Neural cell (in vitro differentiated cells): ENCODE measurements at regions not wholly inside any gene's neighbourhood (a gene's known extent, or its start where the extent isn't known, plus 50 kb on each side); places are given as distances from the start of the nearest gene placed in this dataset.

Source experiments
- H2AFZ ChIP-seq: fragments of 200-600, 300-800 bp; sonication (generic), shearing (Covaris generic); 2 replicates; pipeline ENCODE4 v1.6.0; 2014; ENCODE audit warnings: low read depth, mild to moderate bottlenecking, antibody characterized with exemption, low read length, moderate library complexity
- H3F3A ChIP-seq: fragments of 200-600 bp; shearing (Covaris generic); 2 replicates; pipeline ENCODE4 v1.6.1; 2016; ENCODE audit warnings: mild to moderate bottlenecking, moderate library complexity, mixed read lengths, antibody characterized with exemption, low read length; ENCODE audit not compliant: insufficient read depth, poor library complexity, severe bottlenecking
- H3K27ac ChIP-seq: fragments of 200-600, 300-800 bp; sonication (generic), shearing (Covaris generic); 2 replicates; pipeline ENCODE4 v1.5.1; 2014; ENCODE audit warnings: mild to moderate bottlenecking, low read length, moderate library complexity
- H3K27me3 ChIP-seq: fragments of 300-800, 200-600 bp; sonication (generic), shearing (Covaris generic); 2 replicates; pipeline ENCODE4 v1.6.0; 2014; ENCODE audit warnings: mild to moderate bottlenecking, low read depth, low read length, moderate library complexity; ENCODE audit not compliant: insufficient read depth
- H3K36me3 ChIP-seq: fragments of 300-800, 200-600 bp; sonication (generic), shearing (Covaris generic); 2 replicates; pipeline ENCODE4 v1.5.1; 2014; ENCODE audit warnings: mild to moderate bottlenecking, antibody characterized with exemption, low read length, moderate library complexity; ENCODE audit not compliant: insufficient read depth
- H3K4me2 ChIP-seq: fragments of 300-800, 200-600 bp; sonication (generic), shearing (Covaris generic); 2 replicates; pipeline ENCODE4 v1.6.0; 2014; ENCODE audit warnings: mild to moderate bottlenecking, low read length
- H3K4me3 ChIP-seq: fragments of 300-800, 200-600 bp; sonication (generic), shearing (Covaris generic); 2 replicates; pipeline ENCODE4 v1.5.1; 2014; ENCODE audit warnings: mild to moderate bottlenecking, low read length, moderate library complexity
- H3K79me2 ChIP-seq: fragments of 200-600 bp; shearing (Covaris generic); replicated peaks from 2 replicates; pipeline ENCODE4 v1.6.0; 2014; ENCODE audit warnings: mild to moderate bottlenecking, low read length, moderate library complexity; ENCODE audit not compliant: insufficient read depth
- H3K9ac ChIP-seq: fragments of 300-800, 200-600 bp; sonication (generic), shearing (Covaris generic); 2 replicates; pipeline ENCODE4 v1.6.1; 2016; ENCODE audit warnings: mild to moderate bottlenecking, low read length, mixed read lengths
- H3K9me2 ChIP-seq: fragments of 200-600 bp; shearing (Covaris generic); 2 replicates; pipeline ENCODE4 v1.6.1; 2016; ENCODE audit warnings: mild to moderate bottlenecking, low read length, mixed read lengths; ENCODE audit not compliant: insufficient read depth
- H3K9me3 ChIP-seq: fragments of 200-600, 300-800 bp; sonication (generic), shearing (Covaris generic); 2 replicates; pipeline ENCODE4 v1.6.1; 2016; ENCODE audit warnings: mild to moderate bottlenecking, mixed run types, low read length, moderate library complexity, mixed read lengths
- H4K20me1 ChIP-seq: fragments of 200-600 bp; shearing (Covaris generic); 2 replicates; pipeline ENCODE4 v1.6.1; 2016; ENCODE audit warnings: mild to moderate bottlenecking, mixed run types; ENCODE audit not compliant: insufficient read depth
- EP300 ChIP-seq: fragments of 450-650 bp; conservative IDR thresholded peaks from 2 replicates; pipeline ENCODE4 v1.6.1; 2014; ENCODE audit warnings: antibody characterized with exemption, mild to moderate bottlenecking, moderate library complexity; ENCODE audit not compliant: poor library complexity, severe bottlenecking
- EZH2 ChIP-seq: fragments of 200-600, 300-800 bp; shearing (Covaris generic), sonication (generic); IDR thresholded peaks from 2 replicates; pipeline ENCODE4 v1.6.1; 2014; ENCODE audit warnings: antibody characterized with exemption, low read length, borderline replicate concordance, mild to moderate bottlenecking; ENCODE audit not compliant: insufficient read depth, poor library complexity, severe bottlenecking
- MXI1 ChIP-seq: fragments of 450-650 bp; conservative IDR thresholded peaks from 2 replicates; pipeline ENCODE4 v1.6.1; 2014; ENCODE audit warnings: antibody characterized with exemption, mild to moderate bottlenecking; ENCODE audit not compliant: poor library complexity, severe bottlenecking
- POLR2AphosphoS5 ChIP-seq: IDR thresholded peaks from 2 replicates; pipeline ENCODE4 v1.6.1; 2012
- RAD21 ChIP-seq: fragments of 450-650 bp; conservative IDR thresholded peaks from 2 replicates; pipeline ENCODE4 v1.6.1; 2014; ENCODE audit warnings: antibody characterized with exemption, mild to moderate bottlenecking, moderate library complexity
- SMC3 ChIP-seq: fragments of 450-650 bp; conservative IDR thresholded peaks from 2 replicates; pipeline ENCODE4 v1.6.1; 2014; ENCODE audit warnings: antibody characterized with exemption, mild to moderate bottlenecking, moderate library complexity; ENCODE audit not compliant: poor library complexity
- TAF1 ChIP-seq: IDR thresholded peaks from 2 replicates; pipeline ENCODE4 v1.6.1; 2012; ENCODE audit warnings: low read depth
- TF ChIP-seq, protein P1 (sequence below): fragments of 450-650 bp; IDR thresholded peaks from 2 replicates; pipeline ENCODE4 v1.5.1; 2014; ENCODE audit warnings: antibody characterized with exemption, mild to moderate bottlenecking, moderate library complexity; ENCODE audit not compliant: poor library complexity, severe bottlenecking
- TF ChIP-seq, protein P2 (sequence below): IDR thresholded peaks from 2 replicates; pipeline ENCODE4 v1.6.1; 2012; ENCODE audit warnings: borderline replicate concordance

DNA sequence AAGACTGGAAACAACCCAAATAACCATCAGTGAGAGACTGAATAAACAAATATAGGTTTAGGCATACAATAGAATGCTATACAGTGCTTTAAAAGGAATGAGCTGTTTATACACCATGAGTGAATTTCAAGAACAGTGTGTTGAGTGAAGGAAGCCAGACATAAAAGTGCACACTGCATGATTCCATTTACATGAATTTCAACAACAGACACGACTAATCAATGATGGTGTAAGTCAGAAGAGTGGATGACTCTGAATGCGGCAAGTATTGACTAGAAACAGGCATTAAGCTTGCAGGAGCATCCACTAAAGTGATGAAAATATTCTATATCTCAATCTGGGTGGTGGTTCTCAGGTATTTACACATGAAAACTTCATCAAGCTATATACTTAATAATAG, 142.7 kb upstream of the SLC39A10 start:
- no peak overlapping the region for H2AFZ ChIP-seq
- no peak overlapping the region for H3K27ac ChIP-seq
- no peak overlapping the region for H3K4me2 ChIP-seq
- no peaks in the 10 kb centered on the region for H3K27me3 ChIP-seq
- H3K79me2 ChIP-seq: no peaks in the 10 kb centered on the region
- no peaks in the 10 kb centered on the region for H3F3A ChIP-seq
- H3K36me3 ChIP-seq: no peaks in the 10 kb centered on the region
- H4K20me1 ChIP-seq: no peaks in the 10 kb centered on the region
- H3K9me2 ChIP-seq: no peaks in the 10 kb centered on the region
- no peak overlapping the region for H3K4me3 ChIP-seq
- no peaks in the 10 kb centered on the region for H3K9me3 ChIP-seq
- TF ChIP-seq MXI1: no peak
- no peak for TF ChIP-seq EP300
- TF ChIP-seq RAD21: no peak
- no peak for TF ChIP-seq SMC3
- TF ChIP-seq, protein P1, sequence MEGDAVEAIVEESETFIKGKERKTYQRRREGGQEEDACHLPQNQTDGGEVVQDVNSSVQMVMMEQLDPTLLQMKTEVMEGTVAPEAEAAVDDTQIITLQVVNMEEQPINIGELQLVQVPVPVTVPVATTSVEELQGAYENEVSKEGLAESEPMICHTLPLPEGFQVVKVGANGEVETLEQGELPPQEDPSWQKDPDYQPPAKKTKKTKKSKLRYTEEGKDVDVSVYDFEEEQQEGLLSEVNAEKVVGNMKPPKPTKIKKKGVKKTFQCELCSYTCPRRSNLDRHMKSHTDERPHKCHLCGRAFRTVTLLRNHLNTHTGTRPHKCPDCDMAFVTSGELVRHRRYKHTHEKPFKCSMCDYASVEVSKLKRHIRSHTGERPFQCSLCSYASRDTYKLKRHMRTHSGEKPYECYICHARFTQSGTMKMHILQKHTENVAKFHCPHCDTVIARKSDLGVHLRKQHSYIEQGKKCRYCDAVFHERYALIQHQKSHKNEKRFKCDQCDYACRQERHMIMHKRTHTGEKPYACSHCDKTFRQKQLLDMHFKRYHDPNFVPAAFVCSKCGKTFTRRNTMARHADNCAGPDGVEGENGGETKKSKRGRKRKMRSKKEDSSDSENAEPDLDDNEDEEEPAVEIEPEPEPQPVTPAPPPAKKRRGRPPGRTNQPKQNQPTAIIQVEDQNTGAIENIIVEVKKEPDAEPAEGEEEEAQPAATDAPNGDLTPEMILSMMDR: no peak
- no peak for TF ChIP-seq TAF1
- TF ChIP-seq, protein P2, sequence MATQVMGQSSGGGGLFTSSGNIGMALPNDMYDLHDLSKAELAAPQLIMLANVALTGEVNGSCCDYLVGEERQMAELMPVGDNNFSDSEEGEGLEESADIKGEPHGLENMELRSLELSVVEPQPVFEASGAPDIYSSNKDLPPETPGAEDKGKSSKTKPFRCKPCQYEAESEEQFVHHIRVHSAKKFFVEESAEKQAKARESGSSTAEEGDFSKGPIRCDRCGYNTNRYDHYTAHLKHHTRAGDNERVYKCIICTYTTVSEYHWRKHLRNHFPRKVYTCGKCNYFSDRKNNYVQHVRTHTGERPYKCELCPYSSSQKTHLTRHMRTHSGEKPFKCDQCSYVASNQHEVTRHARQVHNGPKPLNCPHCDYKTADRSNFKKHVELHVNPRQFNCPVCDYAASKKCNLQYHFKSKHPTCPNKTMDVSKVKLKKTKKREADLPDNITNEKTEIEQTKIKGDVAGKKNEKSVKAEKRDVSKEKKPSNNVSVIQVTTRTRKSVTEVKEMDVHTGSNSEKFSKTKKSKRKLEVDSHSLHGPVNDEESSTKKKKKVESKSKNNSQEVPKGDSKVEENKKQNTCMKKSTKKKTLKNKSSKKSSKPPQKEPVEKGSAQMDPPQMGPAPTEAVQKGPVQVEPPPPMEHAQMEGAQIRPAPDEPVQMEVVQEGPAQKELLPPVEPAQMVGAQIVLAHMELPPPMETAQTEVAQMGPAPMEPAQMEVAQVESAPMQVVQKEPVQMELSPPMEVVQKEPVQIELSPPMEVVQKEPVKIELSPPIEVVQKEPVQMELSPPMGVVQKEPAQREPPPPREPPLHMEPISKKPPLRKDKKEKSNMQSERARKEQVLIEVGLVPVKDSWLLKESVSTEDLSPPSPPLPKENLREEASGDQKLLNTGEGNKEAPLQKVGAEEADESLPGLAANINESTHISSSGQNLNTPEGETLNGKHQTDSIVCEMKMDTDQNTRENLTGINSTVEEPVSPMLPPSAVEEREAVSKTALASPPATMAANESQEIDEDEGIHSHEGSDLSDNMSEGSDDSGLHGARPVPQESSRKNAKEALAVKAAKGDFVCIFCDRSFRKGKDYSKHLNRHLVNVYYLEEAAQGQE: no peak
- TF ChIP-seq EZH2: no peak
- no peak for TF ChIP-seq POLR2AphosphoS5
- no peak overlapping the region for H3K9ac ChIP-seq

DNA sequence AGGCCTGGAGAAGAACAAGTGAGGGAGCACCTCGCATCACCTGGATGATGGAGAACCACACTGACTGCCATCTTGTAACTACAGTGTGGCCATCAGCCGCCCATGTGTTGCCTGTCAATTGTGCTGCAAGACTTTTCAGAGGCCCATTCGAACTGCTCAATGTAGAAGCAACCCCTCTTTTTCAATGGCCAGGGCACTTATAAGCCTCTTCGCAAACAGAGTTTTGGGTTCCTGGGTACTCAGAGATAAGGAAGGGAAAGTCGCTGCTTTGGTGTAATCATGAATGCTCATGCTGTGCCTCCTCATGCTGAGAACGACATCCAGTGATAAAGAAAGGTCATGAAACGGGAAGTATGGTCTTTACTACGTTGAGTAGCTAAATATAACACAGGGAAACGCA, 143.9 kb upstream of the SLC39A10 start:
- Histone ChIP-seq H3K9ac (no peak overlapping the region), H3K27me3 (no peaks in the 10 kb centered on the region), H3K27ac (no peak overlapping the region), H3K36me3 (no peaks in the 10 kb centered on the region), H4K20me1 (no peaks in the 10 kb centered on the region), H3F3A (no peaks in the 10 kb centered on the region), H3K9me3 (no peaks in the 10 kb centered on the region), H3K9me2 (no peaks in the 10 kb centered on the region), H3K4me2 (no peak overlapping the region), H3K79me2 (no peaks in the 10 kb centered on the region), H3K4me3 (no peak overlapping the region), H2AFZ (no peak overlapping the region)
- TF ChIP-seq RAD21: no peak
- no peak for TF ChIP-seq SMC3
- TF ChIP-seq TAF1: no peak
- TF ChIP-seq, protein P2: no peak
- no peak for TF ChIP-seq MXI1
- no peak for TF ChIP-seq POLR2AphosphoS5
- TF ChIP-seq, protein P1: no peak
- no peak for TF ChIP-seq EP300
- no peak for TF ChIP-seq EZH2
